Endodermal cell (in vitro differentiated cells): ENCODE measurements at regions not wholly inside any gene's neighbourhood (a gene's known extent, or its start where the extent isn't known, plus 50 kb on each side); places are given as distances from the start of the nearest gene placed in this dataset.
"Not testable (repeated sequence)": the region's sequence is repeated elsewhere in the genome, so short reads cannot be mapped to it uniquely, and the experiment has no call there.

Experiments
- DNase-seq: peaks from one replicate; pipeline ENCODE4 v3.0.0-alpha.2; 2017
- H3K27ac ChIP-seq: 2 replicates; pipeline ENCODE4 v1.5.1; 2013; ENCODE audit warnings: mild to moderate bottlenecking, low read depth, low read length, moderate library complexity
- H3K27me3 ChIP-seq: 2 replicates; pipeline ENCODE4 v1.6.1; 2013; ENCODE audit warnings: mild to moderate bottlenecking, low read length, moderate library complexity; ENCODE audit not compliant: insufficient read depth, control insufficient read depth, poor library complexity, severe bottlenecking
- H3K36me3 ChIP-seq: 2 replicates; pipeline ENCODE4 v1.7.0; 2013; ENCODE audit warnings: mild to moderate bottlenecking, low read length, moderate library complexity; ENCODE audit not compliant: control insufficient read depth, insufficient read depth
- H3K4me1 ChIP-seq: one replicate; pipeline ENCODE4 v1.7.0; 2013; ENCODE audit warnings: low read length; ENCODE audit not compliant: control insufficient read depth, insufficient read depth
- H3K4me3 ChIP-seq: 2 replicates; pipeline ENCODE4 v1.5.1; 2013; ENCODE audit warnings: mild to moderate bottlenecking, low read length, moderate library complexity
- H3K9ac ChIP-seq: 2 replicates; pipeline ENCODE4 v1.6.1; 2013; ENCODE audit warnings: mild to moderate bottlenecking, low read length, moderate library complexity; ENCODE audit not compliant: poor library complexity, severe bottlenecking; ENCODE audit errors: extremely low read depth
- H3K9me3 ChIP-seq: 2 replicates; pipeline ENCODE4 v1.6.1; 2013; ENCODE audit warnings: mild to moderate bottlenecking, low read length, moderate library complexity; ENCODE audit not compliant: control insufficient read depth
- H3K27ac Mint-ChIP-seq: 2 replicates; pipeline ENCODE4 v1.8.0; 2020; ENCODE audit warnings: mixed read lengths
- H3K27me3 Mint-ChIP-seq: 2 replicates; pipeline ENCODE4 v1.8.0; 2021; ENCODE audit warnings: mild to moderate bottlenecking, mixed read lengths; ENCODE audit not compliant: insufficient read depth
- H3K36me3 Mint-ChIP-seq: 2 replicates; pipeline ENCODE4 v1.8.0; 2020; ENCODE audit warnings: low read depth, mixed read lengths
- H3K4me1 Mint-ChIP-seq: 2 replicates; pipeline ENCODE4 v1.8.0; 2020; ENCODE audit warnings: mixed read lengths
- H3K4me3 Mint-ChIP-seq: 2 replicates; pipeline ENCODE4 v1.8.0; 2020; ENCODE audit warnings: mild to moderate bottlenecking, moderate library complexity, mixed read lengths
- H3K9me3 Mint-ChIP-seq: 2 replicates; pipeline ENCODE4 v1.8.0; 2020; ENCODE audit warnings: mild to moderate bottlenecking, mixed read lengths
- WGBS, 2 experiments: methylation state at CpG; one replicate each; pipeline versions ENCODE4 v1.1.5 to v1.1.7; 2013; ENCODE audit warnings: missing lambda C conversion rate in 2 of 2, mixed read lengths in 1 of 2; ENCODE audit not compliant: insufficient coverage in 1 of 2, insufficient read length in 1 of 2; 5-methylcytosine and 5-hydroxymethylcytosine counted together
- TF ChIP-seq, protein P1 (sequence below): fragments of 200-600 bp; sonication (generic); conservative IDR thresholded peaks from 2 replicates; pipeline ENCODE4 v1.5.0; 2021; ENCODE audit warnings: antibody characterized with exemption, mild to moderate bottlenecking

- WGBS, 2 experiments = 86 to 95% methylated on average over 8 to 11 of the region's 11 CpGs
- Mint-ChIP-seq H3K27me3 (peaks cover 32% of the 10 kb centered on the region), H3K4me1 (peaks cover 11% of the 10 kb centered on the region), H3K36me3 (peaks cover 4% of the 10 kb centered on the region), H3K9me3 (peaks cover 17% of the 10 kb centered on the region), H3K4me3 (no peak overlapping the region), H3K27ac (no peak overlapping the region)
- Histone ChIP-seq H3K9me3 (peaks cover 15% of the 10 kb centered on the region), H3K4me3 (no peak overlapping the region), H3K27ac (no peak overlapping the region), H3K9ac (no peak overlapping the region), H3K4me1 (peaks cover under 1% of the 10 kb centered on the region), H3K27me3 (peaks cover 18% of the 10 kb centered on the region), H3K36me3 (no peaks in the 10 kb centered on the region)
- DNase-seq = peak; percentile 28
- TF ChIP-seq, protein P1, sequence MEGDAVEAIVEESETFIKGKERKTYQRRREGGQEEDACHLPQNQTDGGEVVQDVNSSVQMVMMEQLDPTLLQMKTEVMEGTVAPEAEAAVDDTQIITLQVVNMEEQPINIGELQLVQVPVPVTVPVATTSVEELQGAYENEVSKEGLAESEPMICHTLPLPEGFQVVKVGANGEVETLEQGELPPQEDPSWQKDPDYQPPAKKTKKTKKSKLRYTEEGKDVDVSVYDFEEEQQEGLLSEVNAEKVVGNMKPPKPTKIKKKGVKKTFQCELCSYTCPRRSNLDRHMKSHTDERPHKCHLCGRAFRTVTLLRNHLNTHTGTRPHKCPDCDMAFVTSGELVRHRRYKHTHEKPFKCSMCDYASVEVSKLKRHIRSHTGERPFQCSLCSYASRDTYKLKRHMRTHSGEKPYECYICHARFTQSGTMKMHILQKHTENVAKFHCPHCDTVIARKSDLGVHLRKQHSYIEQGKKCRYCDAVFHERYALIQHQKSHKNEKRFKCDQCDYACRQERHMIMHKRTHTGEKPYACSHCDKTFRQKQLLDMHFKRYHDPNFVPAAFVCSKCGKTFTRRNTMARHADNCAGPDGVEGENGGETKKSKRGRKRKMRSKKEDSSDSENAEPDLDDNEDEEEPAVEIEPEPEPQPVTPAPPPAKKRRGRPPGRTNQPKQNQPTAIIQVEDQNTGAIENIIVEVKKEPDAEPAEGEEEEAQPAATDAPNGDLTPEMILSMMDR = no peak
These were observed 377.4 kb downstream of the RRAGC start for GRCh38 chr1:38481871-38482826.

DNA sequence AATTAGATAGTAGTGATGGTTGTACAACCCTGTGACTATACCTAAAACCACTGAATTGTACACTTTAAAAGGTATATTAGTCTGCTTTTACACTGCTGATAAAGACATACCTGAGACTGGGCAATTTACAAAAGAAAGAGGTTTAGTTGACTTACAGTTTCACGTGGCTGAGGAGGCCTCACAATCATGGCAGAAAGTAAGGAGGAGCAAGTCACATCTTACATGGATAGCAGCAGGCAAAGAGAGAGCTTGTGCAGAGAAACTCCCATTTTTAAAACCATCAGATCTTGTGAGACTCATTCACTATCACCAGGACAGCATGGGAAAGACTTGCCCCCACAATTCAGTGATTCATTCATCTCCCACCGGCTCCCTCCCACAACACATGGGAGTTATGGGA, 379.9 kb downstream of the RRAGC start:
- Mint-ChIP-seq H3K27me3 (peaks cover 32% of the 10 kb centered on the region), H3K9me3 (peaks cover 17% of the 10 kb centered on the region), H3K4me1 (peaks cover 19% of the 10 kb centered on the region)
- H3K4me3 Mint-ChIP-seq, H3K27ac Mint-ChIP-seq, DNase-seq, H3K4me3 ChIP-seq, H3K4me1 ChIP-seq, H3K27ac ChIP-seq, H3K36me3 Mint-ChIP-seq, H3K36me3 ChIP-seq, H3K9ac ChIP-seq: not testable (repeated sequence)
- Histone ChIP-seq H3K27me3 (peaks cover 38% of the 10 kb centered on the region), H3K9me3 (peaks cover 15% of the 10 kb centered on the region)
- WGBS, 2 experiments = 92 to 100% methylated on average over 1 to 2 of the region's 2 CpGs

DNA sequence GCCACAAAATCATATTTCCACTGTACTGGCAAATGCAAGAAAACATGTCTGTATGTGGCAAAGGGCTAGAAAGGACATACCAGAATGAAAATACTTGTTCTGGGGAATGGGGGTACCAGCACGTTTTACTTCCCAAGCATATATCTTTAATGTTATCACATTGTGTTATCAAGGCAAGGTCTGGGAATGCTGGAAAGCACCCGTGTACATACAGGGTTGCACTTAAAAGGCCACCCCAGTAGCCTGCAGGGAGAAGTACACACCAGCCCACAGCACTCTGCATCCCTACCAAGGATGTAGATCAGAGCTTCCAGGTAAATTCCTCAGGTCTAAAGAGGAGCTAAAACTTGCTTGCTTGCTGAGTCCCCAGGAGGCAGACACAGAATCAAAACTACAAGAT, 381.8 kb downstream of the RRAGC start:
- Histone ChIP-seq H3K27ac (no peak overlapping the region), H3K9me3 (peaks cover 15% of the 10 kb centered on the region), H3K4me1 (peaks cover 6% of the 10 kb centered on the region), H3K27me3 (peaks cover 47% of the 10 kb centered on the region), H3K36me3 (no peaks in the 10 kb centered on the region), H3K4me3 (no peak overlapping the region), H3K9ac (no peak overlapping the region)
- Mint-ChIP-seq H3K4me1 (peaks cover 20% of the 10 kb centered on the region), H3K4me3 (no peak overlapping the region), H3K27me3 (peaks cover 45% of the 10 kb centered on the region), H3K9me3 (peaks cover 17% of the 10 kb centered on the region), H3K27ac (no peak overlapping the region), H3K36me3 (peaks cover 4% of the 10 kb centered on the region)
- peak; percentile 29 for DNase-seq
- TF ChIP-seq, protein P1 = no peak
- WGBS, 2 experiments = 88% methylated on average over 2 of the region's 2 CpGs; no CpG with 5 or more reads in 1 of the 2 experiments
